ENCODE measurements at regions not wholly inside any gene's neighbourhood (a gene's known extent, or its start where the extent isn't known, plus 50 kb on each side); places are given as distances from the start of the nearest gene placed in this dataset.

GRCh38 chr2:226657340-226658053, 142.1 kb downstream of the IRS1 start (continued):
- peak; percentile 97 for TF ChIP-seq PAXIP1 (CRISPR knock-in tag; conservative IDR thresholded peaks at IDR 0.05)
- no peak for TF ChIP-seq ZSCAN22 (CRISPR knock-in tag; IDR thresholded peaks at IDR 0.05)
- TF ChIP-seq MTF2 (CRISPR knock-in tag; IDR thresholded peaks at IDR 0.05; ENCODE audit: borderline replicate concordance), result no peak
- no peak for TF ChIP-seq ZBTB14 (CRISPR knock-in tag; IDR thresholded peaks at IDR 0.05)
- TF ChIP-seq RXRB (CRISPR knock-in tag; IDR thresholded peaks at IDR 0.05; ENCODE audit: borderline replicate concordance), result peak; percentile 81; the same call in 1 of the 2 replicates
- TF ChIP-seq ZNF10 (CRISPR knock-in tag; IDR thresholded peaks at IDR 0.05; ENCODE audit: borderline replicate concordance, low read depth), result no peak
- no peak for TF ChIP-seq ZNF274 (CRISPR knock-in tag; IDR thresholded peaks at IDR 0.05)
- TF ChIP-seq ZNF567 (CRISPR knock-in tag; IDR thresholded peaks at IDR 0.05; ENCODE audit: borderline replicate concordance), result no peak
- TF ChIP-seq ZNF784 (CRISPR knock-in tag; IDR thresholded peaks at IDR 0.05; ENCODE audit: borderline replicate concordance), result 0 out of 2 replicates have a peak, but pooled peaks have one; percentile 38
- 0 out of 2 replicates have a peak, but pooled peaks have one; percentile 29 for TF ChIP-seq ZNF414 (CRISPR knock-in tag; IDR thresholded peaks at IDR 0.05)
- no peak; the same call in 1 of the 2 replicates for TF ChIP-seq RXRA (CRISPR knock-in tag; IDR thresholded peaks at IDR 0.05)
- TF ChIP-seq NFRKB (IDR thresholded peaks at IDR 0.05), result no peak
- TF ChIP-seq XBP1 (CRISPR knock-in tag; IDR thresholded peaks at IDR 0.05), result no peak
- peak; percentile 63; the same call in 1 of the 2 replicates for TF ChIP-seq TOPORS (CRISPR knock-in tag; IDR thresholded peaks at IDR 0.05)
- 0 out of 2 replicates have a peak, but pooled peaks have one; percentile 16 for TF ChIP-seq ZBTB20 (CRISPR knock-in tag; IDR thresholded peaks at IDR 0.05; ENCODE audit: borderline replicate concordance, low read depth)
- no peak for TF ChIP-seq ZNF253 (CRISPR knock-in tag; IDR thresholded peaks at IDR 0.05; ENCODE audit: borderline replicate concordance)
- no peak for TF ChIP-seq MAFF (IDR thresholded peaks at IDR 0.05; ENCODE audit: low read depth, low read length)
- no peak for TF ChIP-seq KDM2A (CRISPR knock-in tag; IDR thresholded peaks at IDR 0.05; ENCODE audit: borderline replicate concordance, low read depth)
- peak; percentile 54 for TF ChIP-seq SAP130 (CRISPR knock-in tag; IDR thresholded peaks at IDR 0.05; ENCODE audit: low read depth)
- no peak for TF ChIP-seq MYNN (CRISPR knock-in tag; IDR thresholded peaks at IDR 0.05; ENCODE audit: low read depth)
- no peak for TF ChIP-seq DMTF1 (CRISPR knock-in tag; IDR thresholded peaks at IDR 0.05)
- TF ChIP-seq PLRG1 (conservative IDR thresholded peaks at IDR 0.05), result no peak
